Stimulated activated CD8-positive, alpha-beta memory T cell treated with anti-CD3 and anti-CD28 coated beads, Interleukin-12 subunit alpha, Interleukin-12 subunit beta, amount 100 ng/mL, for 24 hours (primary cell): ENCODE measurements at regions not wholly inside any gene's neighbourhood (a gene's known extent, or its start where the extent isn't known, plus 50 kb on each side); places are given as distances from the start of the nearest gene placed in this dataset.

ENCODE experiments used
- DNase-seq: peaks from one replicate; pipeline ENCODE4 v3.0.0-alpha.2; 2020; ENCODE audit errors: extremely low read depth

- DNase-seq: no peak
These were observed 193.5 kb upstream of the ALKAL2 start for GRCh38 chr2:481388-481787.

GRCh38 chr2:479490-480176, 191.7 kb upstream of the ALKAL2 start:
- no peak for DNase-seq

GRCh38 chr2:479031-479430, 191.1 kb upstream of the ALKAL2 start:
- no peak for DNase-seq

GRCh38 chr2:471560-471959, 183.7 kb upstream of the ALKAL2 start:
- no peak for DNase-seq

- no peak for DNase-seq
These were observed 181.6 kb upstream of the ALKAL2 start for GRCh38 chr2:469514-469913.

- DNase-seq: no peak
These were observed 180.9 kb upstream of the ALKAL2 start for GRCh38 chr2:468648-469336.

- no peak for DNase-seq
These were observed 180.2 kb upstream of the ALKAL2 start for GRCh38 chr2:467892-468647.

- DNase-seq: no peak
These were observed 179.6 kb upstream of the ALKAL2 start for GRCh38 chr2:467543-467891.

- no peak for DNase-seq
These were observed 179.2 kb upstream of the ALKAL2 start for GRCh38 chr2:467101-467500.

- DNase-seq: no peak
These were observed 176.8 kb upstream of the ALKAL2 start for GRCh38 chr2:464562-465309.

GRCh38 chr2:460861-461260, 173.0 kb upstream of the ALKAL2 start:
- no peak for DNase-seq

GRCh38 chr2:459931-460330, 172.0 kb upstream of the ALKAL2 start:
- no peak for DNase-seq

- no peak for DNase-seq
These were observed 170.5 kb upstream of the ALKAL2 start for GRCh38 chr2:458425-458815.

- DNase-seq: no peak
These were observed 170.0 kb upstream of the ALKAL2 start for GRCh38 chr2:457792-458424.

GRCh38 chr2:457262-457661, 169.4 kb upstream of the ALKAL2 start:
- DNase-seq: no peak

GRCh38 chr2:455913-456312, 168.0 kb upstream of the ALKAL2 start:
- no peak for DNase-seq

- DNase-seq: no peak
These were observed 167.3 kb upstream of the ALKAL2 start for GRCh38 chr2:455015-455705.

GRCh38 chr2:453132-453531, 165.2 kb upstream of the ALKAL2 start:
- no peak for DNase-seq

GRCh38 chr2:451495-451894, 163.6 kb upstream of the ALKAL2 start:
- no peak for DNase-seq

GRCh38 chr2:449246-450067, 161.6 kb upstream of the ALKAL2 start:
- DNase-seq: no peak
